Right lobe of liver (tissue), 6 donors: ENCODE measurements at regions not wholly inside any gene's neighbourhood (a gene's known extent, or its start where the extent isn't known, plus 50 kb on each side); places are given as distances from the start of the nearest gene placed in this dataset.
"Not testable (repeated sequence)": the region's sequence is repeated elsewhere in the genome, so short reads cannot be mapped to it uniquely, and the experiment has no call there.

Experiments
- ATAC-seq, 4 donors: fragments of 200-7000 bp; cut with Tn5 transposase; one replicate each; pipeline ENCODE4 v1.9.1; 2020; ENCODE audit warnings: mild to moderate bottlenecking in 4 of 4, moderate library complexity in 4 of 4
- DNase-seq, 3 donors: peaks; one replicate each; pipeline ENCODE4 v3.0.0-alpha.2; 2020
- H3K27ac ChIP-seq, 3 donors: fragments of 200-600 bp; one replicate each; pipeline ENCODE4 v1.8.0; 2022
- H3K27me3 ChIP-seq, 2 donors: fragments of 200-600 bp; one replicate each; pipeline ENCODE4 v1.8.0; 2022
- H3K36me3 ChIP-seq, 4 donors: fragments of 200-600 bp; sonication (generic) in 1 of 4; one replicate each; pipeline versions ENCODE4 v1.5.1 to v1.8.0; 2017 to 2022; ENCODE audit warnings: control low read depth in 1 of 4
- H3K4me1 ChIP-seq, 4 donors: fragments of 200-600 bp; sonication (generic) in 1 of 4; one replicate each; pipeline versions ENCODE4 v1.5.1 to v1.8.0; 2017 to 2022; ENCODE audit warnings: control low read depth in 1 of 4
- H3K4me3 ChIP-seq, 3 donors: fragments of 200-600 bp; one replicate each; pipeline ENCODE4 v1.8.0; 2022
- H3K9me3 ChIP-seq, 4 donors: fragments of 200-600 bp; sonication (generic) in 1 of 4; one replicate each; pipeline versions ENCODE4 v1.5.1 to v1.8.0; 2017 to 2022; ENCODE audit warnings: control low read depth in 1 of 4
- WGBS: methylation state at CpG from one replicate; pipeline ENCODE4 v1.1.6; 2018; ENCODE audit warnings: low coverage, low lambda C conversion rate; ENCODE audit not compliant: insufficient coverage; ENCODE audit errors: missing lambda C conversion rate; 5-methylcytosine and 5-hydroxymethylcytosine counted together
- intact Hi-C, 2 donors: fragments of 100-400 bp; cut with DNase I; formaldehyde crosslinking; loops; one replicate each; pipeline versions ENCODE4 v1.11.2 to v1.14.1; 2022
- donor health status: DM: no; HTN: yes; CAD: no.
- donor health status: DM: no; HTN: no; CAD: no.
- donor health status: DM: no; HTN: no; CAD: no.
- donor health status: DM: no; HTN: yes; CAD: no.
- donor health status: DM: no; HTN: yes; CAD: no.

DNA sequence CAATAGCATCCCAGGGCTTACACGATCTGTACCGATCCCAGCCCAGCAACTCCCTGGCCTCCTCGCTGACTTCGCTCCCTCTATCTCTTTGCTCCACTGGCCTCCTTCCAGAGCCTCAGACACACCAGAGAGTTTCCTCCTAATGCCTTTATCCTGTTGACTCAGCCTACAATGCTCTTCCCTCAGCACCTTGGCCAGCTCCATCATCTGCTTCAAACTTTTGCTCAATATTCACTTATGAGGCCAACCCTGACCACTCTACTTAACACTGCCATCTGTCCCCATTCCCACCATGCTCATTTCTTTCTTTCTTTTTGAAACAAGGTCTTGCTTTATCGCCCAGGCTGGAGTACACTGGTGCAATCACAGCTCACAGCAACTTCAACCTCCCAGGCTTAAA, 180.9 kb downstream of the CEP170 start:
- H3K27me3 ChIP-seq, ATAC-seq, DNase-seq, H3K36me3 ChIP-seq, H3K9me3 ChIP-seq, H3K4me3 ChIP-seq, H3K27ac ChIP-seq, H3K4me1 ChIP-seq, intact Hi-C loops: not testable (repeated sequence)
- WGBS, result 57% methylated on average over 1 of the region's 5 CpGs

DNA sequence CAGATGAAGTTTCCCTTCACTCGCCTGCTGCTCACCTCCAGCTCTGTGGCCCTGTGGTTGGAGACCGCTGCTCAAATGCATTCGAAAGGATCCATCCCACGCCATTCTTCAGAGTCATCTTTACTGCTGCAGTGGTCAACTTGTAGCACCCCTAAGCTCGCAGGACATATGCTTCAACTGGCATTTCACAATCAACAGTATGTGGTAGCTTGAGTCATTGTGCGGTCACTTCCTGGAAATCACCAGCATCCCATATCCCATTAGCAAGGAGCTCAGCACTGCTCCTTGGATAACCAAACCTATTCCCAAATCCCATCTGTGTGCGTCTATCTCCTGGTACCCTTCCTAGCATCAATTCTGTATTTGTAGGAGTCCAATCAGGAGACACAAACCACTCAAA, 188.0 kb downstream of the CEP170 start:
- ATAC-seq, H3K27me3 ChIP-seq, H3K36me3 ChIP-seq, H3K4me3 ChIP-seq, H3K27ac ChIP-seq, H3K9me3 ChIP-seq, H3K4me1 ChIP-seq, DNase-seq, intact Hi-C loops: not testable (repeated sequence)
- 100% methylated on average over 1 of the region's 7 CpGs for WGBS

DNA sequence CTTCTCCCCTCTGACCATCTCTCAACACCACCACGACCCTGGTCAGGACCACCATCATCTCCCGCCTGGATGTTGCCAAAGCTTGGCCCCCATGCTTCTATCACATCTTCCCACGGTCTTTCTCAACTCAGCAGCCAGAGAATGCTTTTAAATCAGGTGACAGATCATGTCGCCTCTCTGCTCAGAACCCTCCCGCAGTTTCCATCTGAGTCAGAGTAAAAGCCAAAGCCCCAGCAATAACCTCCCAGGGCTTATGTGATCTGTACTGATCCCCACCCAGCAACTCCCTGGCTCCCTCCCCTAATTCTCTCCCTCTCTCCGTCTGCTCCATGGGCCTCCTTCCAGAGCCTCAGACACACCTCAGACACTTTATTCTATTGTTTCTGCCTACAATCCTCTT, 193.1 kb downstream of the CEP170 start:
- intact Hi-C loops, result not testable (repeated sequence)
- WGBS, result 48% methylated on average over 5 of the region's 6 CpGs

DNA sequence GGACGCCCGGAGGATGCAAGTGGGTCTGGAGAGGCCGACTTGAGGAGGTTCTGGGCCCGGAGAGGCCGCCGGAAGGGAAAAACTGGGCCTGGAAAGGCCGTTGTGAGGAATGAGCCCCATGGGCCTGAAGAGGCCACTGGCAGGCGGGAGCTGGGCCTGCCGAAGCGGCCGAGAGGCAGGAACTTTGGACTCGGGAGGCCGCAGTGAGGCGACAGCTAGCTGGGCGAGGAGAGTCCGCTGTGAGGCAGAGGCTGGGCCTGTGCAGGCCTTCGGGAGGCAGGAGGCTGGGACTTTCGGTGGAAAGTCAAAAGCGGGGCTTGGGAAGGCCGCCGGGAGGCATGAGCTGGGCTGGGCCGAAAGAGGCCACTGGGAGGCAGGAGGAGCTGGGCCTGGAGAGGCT, 199.6 kb downstream of the CEP170 start:
- H3K36me3 ChIP-seq, DNase-seq, intact Hi-C loops, H3K4me1 ChIP-seq, H3K27me3 ChIP-seq, ATAC-seq, H3K9me3 ChIP-seq, H3K27ac ChIP-seq, H3K4me3 ChIP-seq: not testable (repeated sequence)
- WGBS, result 81% methylated on average over 7 of the region's 22 CpGs

More for the DNA sequence above, 193.1 kb downstream of the CEP170 start:
- H3K4me1 ChIP-seq, H3K27ac ChIP-seq, ATAC-seq, H3K36me3 ChIP-seq, H3K4me3 ChIP-seq, DNase-seq, H3K9me3 ChIP-seq, H3K27me3 ChIP-seq: not testable (repeated sequence)

- H3K27me3 ChIP-seq, H3K9me3 ChIP-seq, DNase-seq, intact Hi-C loops, H3K4me1 ChIP-seq, H3K4me3 ChIP-seq, ATAC-seq, H3K27ac ChIP-seq, H3K36me3 ChIP-seq: not testable (repeated sequence)
- WGBS, result 88% methylated on average over 6 of the region's 14 CpGs
Measured at GRCh38 chr1:243055091-243055490, 200.0 kb downstream of the CEP170 start.

DNA sequence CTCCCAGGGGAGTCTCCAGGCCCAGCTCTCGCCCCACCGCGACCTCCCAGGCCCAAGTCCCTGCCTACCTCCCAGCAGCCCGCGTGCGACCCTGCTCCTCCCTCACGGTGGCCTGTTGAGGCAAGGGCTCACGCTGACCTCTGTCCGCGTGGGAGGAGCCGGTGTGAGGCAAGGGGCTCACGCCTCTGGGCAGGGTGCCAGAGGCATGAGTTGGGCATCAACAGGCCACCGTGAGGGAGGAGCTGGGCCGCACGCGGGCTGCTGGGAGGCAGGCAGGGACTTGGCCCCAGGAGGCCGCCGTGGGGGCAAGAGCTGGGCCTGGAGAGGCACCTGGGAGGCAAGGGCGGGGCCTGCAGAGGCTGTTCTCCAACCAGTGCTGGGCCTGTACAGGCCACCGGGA, 200.4 kb downstream of the CEP170 start:
- ATAC-seq, H3K4me1 ChIP-seq, H3K4me3 ChIP-seq, DNase-seq, intact Hi-C loops, H3K9me3 ChIP-seq, H3K27me3 ChIP-seq, H3K36me3 ChIP-seq, H3K27ac ChIP-seq: not testable (repeated sequence)
- 80% methylated on average over 2 of the region's 20 CpGs for WGBS

GRCh38 chr1:243053048-243053447, 202.0 kb downstream of the CEP170 start:
- DNase-seq, H3K27ac ChIP-seq, intact Hi-C loops, H3K36me3 ChIP-seq, ATAC-seq, H3K27me3 ChIP-seq, H3K9me3 ChIP-seq, H3K4me3 ChIP-seq, H3K4me1 ChIP-seq: not testable (repeated sequence)
- WGBS, result 88% methylated on average over 1 of the region's 7 CpGs

- peak in 1 of 3 donors; percentile 28 for DNase-seq
- ATAC-seq, result not testable (repeated sequence)
Measured at GRCh38 chr1:243050613-243051012, 204.5 kb downstream of the CEP170 start.

DNA sequence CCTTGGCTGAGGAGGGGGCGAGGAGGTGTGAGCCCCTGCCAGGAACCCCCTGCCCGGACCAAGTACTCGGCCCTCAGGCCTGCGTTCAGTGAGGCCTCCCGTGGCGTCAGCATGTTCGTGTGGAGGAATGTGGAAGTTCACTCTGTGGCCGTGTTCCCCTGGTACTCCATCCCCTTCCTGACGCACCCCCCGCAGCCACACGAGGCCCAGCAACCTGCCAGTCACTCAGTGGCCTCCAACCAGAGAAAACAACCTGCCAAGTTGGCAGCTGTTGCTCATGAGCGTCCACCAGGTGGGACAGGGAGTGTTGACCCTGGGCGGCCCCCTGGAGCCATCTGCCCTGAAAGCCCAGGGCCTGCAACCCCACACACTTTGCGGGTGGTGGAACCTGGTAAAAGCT, 205.4 kb downstream of the CEP170 start:
- 74% methylated on average over 4 of the region's 14 CpGs for WGBS
- peak in 1 of 3 donors; percentile 34 for DNase-seq
- H3K27me3 ChIP-seq, intact Hi-C loops, ATAC-seq, H3K4me3 ChIP-seq, H3K27ac ChIP-seq, H3K9me3 ChIP-seq, H3K4me1 ChIP-seq, H3K36me3 ChIP-seq: not testable (repeated sequence)

More at GRCh38 chr1:243050613-243051012, 204.5 kb downstream of the CEP170 start:
- H3K27ac ChIP-seq, H3K27me3 ChIP-seq, H3K36me3 ChIP-seq, intact Hi-C loops, H3K4me3 ChIP-seq, H3K4me1 ChIP-seq, H3K9me3 ChIP-seq: not testable (repeated sequence)
- WGBS, result 88% methylated on average over 3 of the region's 9 CpGs

DNA sequence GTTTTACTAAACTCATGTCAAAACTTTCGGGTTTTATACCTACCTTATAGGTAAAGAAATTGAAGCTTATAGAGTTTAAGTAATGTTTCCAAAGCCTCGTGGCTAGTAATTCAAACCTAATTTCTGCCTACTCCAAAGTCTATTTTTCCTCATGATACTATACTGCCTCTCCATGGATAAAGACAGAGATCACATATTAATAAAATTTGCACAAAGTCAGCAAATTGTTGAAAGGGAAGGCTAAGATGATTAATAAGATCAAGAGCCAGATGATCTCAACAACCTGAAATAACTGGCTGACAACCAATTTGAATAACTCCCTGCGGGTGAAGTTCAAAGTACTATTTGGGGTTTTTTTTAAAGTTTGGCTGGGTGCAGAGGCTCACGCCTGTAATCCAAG, 233.7 kb downstream of the CEP170 start:
- not testable (repeated sequence) for H3K4me3 ChIP-seq

DNA sequence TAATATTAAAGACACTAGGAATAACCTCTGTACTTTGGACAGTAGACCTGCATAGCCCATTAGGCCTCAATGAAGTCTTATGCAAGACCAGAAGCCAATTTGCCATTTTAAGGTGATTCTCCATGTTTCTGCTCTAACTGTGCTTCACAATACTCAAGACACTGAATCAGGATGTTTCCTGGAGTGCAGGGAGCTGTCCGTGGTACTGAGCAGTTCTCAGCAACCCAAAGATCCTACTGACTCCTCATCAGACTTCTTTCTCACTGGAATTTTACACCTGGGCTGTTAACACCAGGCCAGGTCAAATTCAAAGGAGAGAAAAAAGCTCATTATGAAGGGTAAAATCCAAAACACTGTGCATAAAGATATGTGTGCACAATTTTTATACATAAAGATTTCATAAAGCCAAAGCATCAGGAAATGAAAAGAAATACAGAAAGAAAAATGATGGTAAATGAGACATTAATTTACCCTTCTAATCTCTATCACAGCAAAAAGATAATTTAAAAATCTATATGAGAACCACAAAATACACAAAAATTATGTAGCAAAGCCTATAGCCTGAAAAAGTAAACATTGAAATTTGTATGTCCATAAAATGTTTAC, 235.9 kb downstream of the CEP170 start:
- H3K27me3 ChIP-seq, ATAC-seq, H3K9me3 ChIP-seq, H3K36me3 ChIP-seq, intact Hi-C loops, H3K27ac ChIP-seq, H3K4me1 ChIP-seq, H3K4me3 ChIP-seq: not testable (repeated sequence)
- WGBS, result 0% methylated on average over 1 of the region's 1 CpG
- DNase-seq, result peak; percentile 37 to 60 (median 60)

More for the DNA sequence above, 233.7 kb downstream of the CEP170 start:
- DNase-seq, H3K36me3 ChIP-seq, H3K27ac ChIP-seq, intact Hi-C loops, H3K4me1 ChIP-seq, H3K27me3 ChIP-seq, ATAC-seq, H3K9me3 ChIP-seq: not testable (repeated sequence)
- WGBS, result 41% methylated on average over 4 of the region's 4 CpGs

DNA sequence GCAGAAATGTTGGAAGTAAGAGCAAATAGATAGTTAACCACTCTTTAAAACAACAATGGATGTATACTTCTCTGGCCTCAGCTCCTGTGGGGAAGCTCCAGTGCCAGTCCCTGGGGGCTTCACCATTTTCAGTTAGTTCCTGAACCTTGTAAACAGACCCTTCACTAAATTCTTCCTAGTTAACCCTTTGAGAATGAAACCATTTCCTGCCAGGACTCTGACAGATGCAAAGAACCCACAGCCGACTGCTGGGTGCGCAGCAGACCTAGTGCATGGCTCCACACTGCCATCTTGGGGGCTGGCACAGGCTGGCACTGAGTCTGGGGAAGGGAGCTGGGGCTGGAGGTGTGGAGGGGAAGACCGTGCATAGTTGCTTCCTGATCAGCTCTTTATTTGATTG, 244.4 kb downstream of the CEP170 start:
- DNase-seq, H3K9me3 ChIP-seq, H3K27ac ChIP-seq, ATAC-seq, H3K36me3 ChIP-seq, H3K4me3 ChIP-seq, H3K27me3 ChIP-seq, H3K4me1 ChIP-seq, intact Hi-C loops: not testable (repeated sequence)
- 0% methylated on average over 1 of the region's 3 CpGs for WGBS
